Panc1 (cell line): ENCODE measurements at regions not wholly inside any gene's neighbourhood (a gene's known extent, or its start where the extent isn't known, plus 50 kb on each side); places are given as distances from the start of the nearest gene placed in this dataset.

Experiments used
- ATAC-seq: fragments of 200-7000 bp; cut with Tn5 transposase; 2 replicates; pipeline ENCODE4 v1.9.1; 2020; ENCODE audit warnings: mild to moderate bottlenecking, moderate library complexity
- BruUV-seq: library from RNA; stranded (reverse); fragments of 400-500 nt; replicated peaks from 2 replicates; lab custom pipeline; 2021; lab: Mats Ljungman, UMichigan
- CTCF ChIA-PET: fragments of 300-600 bp; sonication (Branson Sonifier 250); formaldehyde crosslinking; loops from one replicate; lab custom pipeline; 2022; ENCODE audit warnings: antibody characterized with exemption; lab: Charles Lee
- POLR2A ChIA-PET: fragments of 300-600 bp; sonication (Branson Sonifier 250); formaldehyde crosslinking; loops from one replicate; lab custom pipeline; 2022; ENCODE audit warnings: antibody characterized with exemption; lab: Charles Lee
- DNase-seq: peaks from one replicate; pipeline ENCODE4 v3.0.0-alpha.2; 2010; ENCODE audit warnings: low read depth, low spot score
- H3K27ac ChIP-seq: 2 replicates; pipeline ENCODE4 v1.5.1; 2011; ENCODE audit warnings: mild to moderate bottlenecking, low read length, inconsistent platforms
- H3K27me3 ChIP-seq: fragments of 200-500 bp; sonication (Bioruptor generic); 2 replicates; pipeline ENCODE4 v1.6.0; 2014; ENCODE audit warnings: low read length, inconsistent platforms; ENCODE audit not compliant: control insufficient read depth, insufficient read depth
- H3K36me3 ChIP-seq: fragments of 200-500 bp; sonication (Bioruptor generic); 2 replicates; pipeline ENCODE4 v1.5.1; 2014; ENCODE audit warnings: inconsistent platforms, mild to moderate bottlenecking, low read length, moderate library complexity; ENCODE audit not compliant: control insufficient read depth, insufficient read depth
- H3K4me1 ChIP-seq: 2 replicates; pipeline ENCODE4 v1.5.1; 2011; ENCODE audit warnings: inconsistent platforms, mild to moderate bottlenecking, low read length, moderate library complexity; ENCODE audit not compliant: control insufficient read depth, insufficient read depth
- H3K4me3 ChIP-seq, 2 experiments: 2 replicates each; pipeline ENCODE4 v1.5.1; 2011 to 2012; ENCODE audit warnings: low read depth in 2 of 2, low read length in 2 of 2, mild to moderate bottlenecking in 2 of 2, inconsistent platforms in 1 of 2, moderate library complexity in 1 of 2
- H3K9me3 ChIP-seq: fragments of 200-500 bp; sonication (Bioruptor generic); 2 replicates; pipeline ENCODE4 v1.5.1; 2014; ENCODE audit warnings: low read depth, mild to moderate bottlenecking, inconsistent platforms, low read length, moderate library complexity; ENCODE audit not compliant: control insufficient read depth, insufficient read depth
- POLR2AphosphoS5 ChIP-seq: IDR thresholded peaks from 2 replicates; pipeline ENCODE4 v1.6.1; 2012; ENCODE audit warnings: mild to moderate bottlenecking, low read depth, low read length, moderate library complexity
- SIN3A ChIP-seq: IDR thresholded peaks from 2 replicates; pipeline ENCODE4 v1.6.1; 2012; ENCODE audit warnings: low read depth, mild to moderate bottlenecking, low read length, moderate library complexity, borderline replicate concordance; ENCODE audit not compliant: insufficient read depth
- TCF7L2 ChIP-seq: IDR thresholded peaks from 2 replicates; pipeline ENCODE4 v1.6.1; 2011; ENCODE audit warnings: mild to moderate bottlenecking, low read depth, low read length, inconsistent platforms
- in situ Hi-C: cut with HindIII; loops from 2 replicates; pipeline ENCODE4 v1.10.0; 2016; ENCODE audit warnings: low sequenced_read_pairs, low pct_unique_long_range_greater_than_20kb
- intact Hi-C: fragments of 100-400 bp; cut with micrococcal nuclease; formaldehyde crosslinking; loops from one replicate; pipeline ENCODE4 v1.10.0; 2022; ENCODE audit not compliant: unreplicated experiment
- TF ChIP-seq, protein P1 (sequence below): fragments of 450-650 bp; IDR thresholded peaks from 2 replicates; pipeline ENCODE4 v1.5.1; 2017; ENCODE audit warnings: mild to moderate bottlenecking
- TF ChIP-seq, protein P2 (sequence below), 2 experiments: IDR thresholded peaks; 2 replicates each; pipeline ENCODE4 v1.6.1; 2011 to 2012; ENCODE audit warnings: low read depth in 2 of 2, control low read depth in 1 of 2, low read length in 1 of 2, mild to moderate bottlenecking in 1 of 2, moderate library complexity in 1 of 2; ENCODE audit not compliant: insufficient read depth in 1 of 2

DNA sequence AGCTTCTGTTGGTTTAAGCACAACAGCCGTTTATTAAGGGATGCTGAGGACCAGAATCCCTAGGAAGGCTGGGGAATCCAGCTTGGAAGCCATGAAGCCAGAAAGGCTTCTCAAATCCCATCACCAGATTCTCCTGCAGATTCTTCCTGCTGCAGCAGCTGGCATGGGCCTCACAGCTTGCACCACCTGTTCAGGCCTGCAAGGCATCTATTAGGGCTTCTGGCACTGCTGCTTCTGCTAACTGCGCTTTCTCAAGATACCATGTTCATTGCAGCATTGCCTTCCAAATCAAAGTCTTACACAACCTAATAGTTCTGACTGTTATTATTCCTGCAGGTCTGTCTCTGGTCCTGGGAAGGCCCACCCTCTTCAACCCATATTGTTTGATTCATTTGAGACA lies 51.2 kb upstream of the ZNF366 start:
- no peaks in the 10 kb centered on the region for H3K36me3 ChIP-seq
- in situ Hi-C loops (no loop called here), intact Hi-C loops (no loop called here)
- CTCF ChIA-PET = no interaction called here
- POLR2A ChIA-PET = no interaction called here
- TF ChIP-seq, protein P1, sequence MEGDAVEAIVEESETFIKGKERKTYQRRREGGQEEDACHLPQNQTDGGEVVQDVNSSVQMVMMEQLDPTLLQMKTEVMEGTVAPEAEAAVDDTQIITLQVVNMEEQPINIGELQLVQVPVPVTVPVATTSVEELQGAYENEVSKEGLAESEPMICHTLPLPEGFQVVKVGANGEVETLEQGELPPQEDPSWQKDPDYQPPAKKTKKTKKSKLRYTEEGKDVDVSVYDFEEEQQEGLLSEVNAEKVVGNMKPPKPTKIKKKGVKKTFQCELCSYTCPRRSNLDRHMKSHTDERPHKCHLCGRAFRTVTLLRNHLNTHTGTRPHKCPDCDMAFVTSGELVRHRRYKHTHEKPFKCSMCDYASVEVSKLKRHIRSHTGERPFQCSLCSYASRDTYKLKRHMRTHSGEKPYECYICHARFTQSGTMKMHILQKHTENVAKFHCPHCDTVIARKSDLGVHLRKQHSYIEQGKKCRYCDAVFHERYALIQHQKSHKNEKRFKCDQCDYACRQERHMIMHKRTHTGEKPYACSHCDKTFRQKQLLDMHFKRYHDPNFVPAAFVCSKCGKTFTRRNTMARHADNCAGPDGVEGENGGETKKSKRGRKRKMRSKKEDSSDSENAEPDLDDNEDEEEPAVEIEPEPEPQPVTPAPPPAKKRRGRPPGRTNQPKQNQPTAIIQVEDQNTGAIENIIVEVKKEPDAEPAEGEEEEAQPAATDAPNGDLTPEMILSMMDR = no peak
- TF ChIP-seq, protein P2, sequence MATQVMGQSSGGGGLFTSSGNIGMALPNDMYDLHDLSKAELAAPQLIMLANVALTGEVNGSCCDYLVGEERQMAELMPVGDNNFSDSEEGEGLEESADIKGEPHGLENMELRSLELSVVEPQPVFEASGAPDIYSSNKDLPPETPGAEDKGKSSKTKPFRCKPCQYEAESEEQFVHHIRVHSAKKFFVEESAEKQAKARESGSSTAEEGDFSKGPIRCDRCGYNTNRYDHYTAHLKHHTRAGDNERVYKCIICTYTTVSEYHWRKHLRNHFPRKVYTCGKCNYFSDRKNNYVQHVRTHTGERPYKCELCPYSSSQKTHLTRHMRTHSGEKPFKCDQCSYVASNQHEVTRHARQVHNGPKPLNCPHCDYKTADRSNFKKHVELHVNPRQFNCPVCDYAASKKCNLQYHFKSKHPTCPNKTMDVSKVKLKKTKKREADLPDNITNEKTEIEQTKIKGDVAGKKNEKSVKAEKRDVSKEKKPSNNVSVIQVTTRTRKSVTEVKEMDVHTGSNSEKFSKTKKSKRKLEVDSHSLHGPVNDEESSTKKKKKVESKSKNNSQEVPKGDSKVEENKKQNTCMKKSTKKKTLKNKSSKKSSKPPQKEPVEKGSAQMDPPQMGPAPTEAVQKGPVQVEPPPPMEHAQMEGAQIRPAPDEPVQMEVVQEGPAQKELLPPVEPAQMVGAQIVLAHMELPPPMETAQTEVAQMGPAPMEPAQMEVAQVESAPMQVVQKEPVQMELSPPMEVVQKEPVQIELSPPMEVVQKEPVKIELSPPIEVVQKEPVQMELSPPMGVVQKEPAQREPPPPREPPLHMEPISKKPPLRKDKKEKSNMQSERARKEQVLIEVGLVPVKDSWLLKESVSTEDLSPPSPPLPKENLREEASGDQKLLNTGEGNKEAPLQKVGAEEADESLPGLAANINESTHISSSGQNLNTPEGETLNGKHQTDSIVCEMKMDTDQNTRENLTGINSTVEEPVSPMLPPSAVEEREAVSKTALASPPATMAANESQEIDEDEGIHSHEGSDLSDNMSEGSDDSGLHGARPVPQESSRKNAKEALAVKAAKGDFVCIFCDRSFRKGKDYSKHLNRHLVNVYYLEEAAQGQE (IDR thresholded peaks at IDR 0.05; ENCODE audit: insufficient read depth in 1 of 2, low read depth in 2 of 2, low read length in 1 of 2) = no peak
- no peak for TF ChIP-seq POLR2AphosphoS5
- TF ChIP-seq SIN3A = no peak
- H3K27me3 ChIP-seq = no peaks in the 10 kb centered on the region
- no peak overlapping the region for H3K4me3 ChIP-seq
- no peak overlapping the region for H3K27ac ChIP-seq
- H3K4me1 ChIP-seq = peaks cover 16% of the 10 kb centered on the region; the same call in 1 of the 2 replicates
- DNase-seq (no peak), ATAC-seq (no peak)
- H3K9me3 ChIP-seq = no peaks in the 10 kb centered on the region
- BruUV-seq = no TSS peak

DNA sequence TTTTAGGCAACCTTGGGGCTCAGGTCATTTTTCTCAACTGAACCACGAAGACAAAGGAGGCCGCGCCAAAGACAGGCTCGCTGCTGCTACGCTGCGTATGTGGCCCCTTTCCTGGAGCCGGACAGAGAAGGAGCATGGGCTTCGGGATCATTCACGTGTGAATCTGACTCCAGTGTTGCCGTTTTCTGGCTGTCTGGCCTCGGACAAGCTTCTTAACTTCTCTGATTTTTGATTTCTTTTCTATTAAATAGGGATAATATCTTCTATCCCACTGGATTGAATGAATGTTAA lies 50.8 kb upstream of the ZNF366 start:
- ATAC-seq = no peak
- Histone ChIP-seq H3K4me1 (peaks cover 16% of the 10 kb centered on the region; the same call in 1 of the 2 replicates), H3K27me3 (no peaks in the 10 kb centered on the region), H3K4me3 (no peak overlapping the region), H3K36me3 (no peaks in the 10 kb centered on the region), H3K27ac (no peak overlapping the region), H3K9me3 (no peaks in the 10 kb centered on the region)
- POLR2A ChIA-PET = no interaction called here
- CTCF ChIA-PET = no interaction called here
- intact Hi-C loops = no loop called here
- TF ChIP-seq, protein P1 = no peak
- TF ChIP-seq, protein P2 (IDR thresholded peaks at IDR 0.05; ENCODE audit: insufficient read depth in 1 of 2, low read depth in 2 of 2, low read length in 1 of 2) = no peak
- TF ChIP-seq TCF7L2 (no peak), SIN3A (no peak), POLR2AphosphoS5 (no peak)
- no TSS peak for BruUV-seq
- no peak for DNase-seq
- in situ Hi-C loops = no loop called here
